ENCODE measurements at regions not wholly inside any gene's neighbourhood (a gene's known extent, or its start where the extent isn't known, plus 50 kb on each side); places are given as distances from the start of the nearest gene placed in this dataset.
A peak's percentile ranks its signal among the peaks of the same experiment; 100 is the strongest.
"Not testable (repeated sequence)": the region's sequence is repeated elsewhere in the genome, so short reads cannot be mapped to it uniquely, and the experiment has no call there.

DNA sequence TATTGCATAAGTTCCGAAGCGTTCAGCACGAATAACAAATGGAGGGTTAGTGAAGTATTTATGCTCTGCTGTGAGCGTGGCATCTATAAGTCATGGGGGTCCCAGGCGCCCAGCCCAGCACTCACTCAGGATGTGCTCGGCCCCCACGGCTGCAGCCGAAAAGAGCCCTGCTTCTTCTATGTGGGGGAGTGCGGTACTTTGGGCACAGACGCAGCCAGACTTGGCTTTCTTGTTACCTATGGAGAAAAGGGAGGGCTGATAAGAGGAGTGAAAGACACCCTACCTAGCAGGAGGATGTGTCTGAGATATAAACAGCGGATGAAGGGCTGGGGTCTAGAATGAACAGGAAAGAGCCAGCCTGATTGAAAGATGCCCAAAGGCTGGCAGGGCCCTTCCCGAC is 51.4 kb downstream of the MRPL36 start:
- no peak for DNase-seq

DNA sequence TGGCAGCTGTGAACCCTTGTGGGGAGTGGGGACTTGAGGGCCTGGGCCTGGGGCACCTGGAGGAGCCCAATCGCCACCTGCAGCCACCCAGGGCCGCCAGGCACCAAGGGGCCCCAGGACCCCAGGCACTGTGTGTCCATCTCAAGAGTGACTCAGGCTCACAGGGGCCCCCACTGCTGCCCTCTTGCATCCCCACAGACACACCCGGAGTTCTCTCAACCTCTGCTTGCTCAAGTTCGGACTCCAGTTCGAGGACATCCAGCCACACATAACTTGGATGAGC is 51.9 kb downstream of the MRPL36 start:
- no peak for DNase-seq

GRCh38 chr5:1747079-1747802 is 52.4 kb downstream of the MRPL36 start:
- no peak for DNase-seq

GRCh38 chr5:1746371-1747078 is 53.1 kb downstream of the MRPL36 start:
- no peak for DNase-seq

DNA sequence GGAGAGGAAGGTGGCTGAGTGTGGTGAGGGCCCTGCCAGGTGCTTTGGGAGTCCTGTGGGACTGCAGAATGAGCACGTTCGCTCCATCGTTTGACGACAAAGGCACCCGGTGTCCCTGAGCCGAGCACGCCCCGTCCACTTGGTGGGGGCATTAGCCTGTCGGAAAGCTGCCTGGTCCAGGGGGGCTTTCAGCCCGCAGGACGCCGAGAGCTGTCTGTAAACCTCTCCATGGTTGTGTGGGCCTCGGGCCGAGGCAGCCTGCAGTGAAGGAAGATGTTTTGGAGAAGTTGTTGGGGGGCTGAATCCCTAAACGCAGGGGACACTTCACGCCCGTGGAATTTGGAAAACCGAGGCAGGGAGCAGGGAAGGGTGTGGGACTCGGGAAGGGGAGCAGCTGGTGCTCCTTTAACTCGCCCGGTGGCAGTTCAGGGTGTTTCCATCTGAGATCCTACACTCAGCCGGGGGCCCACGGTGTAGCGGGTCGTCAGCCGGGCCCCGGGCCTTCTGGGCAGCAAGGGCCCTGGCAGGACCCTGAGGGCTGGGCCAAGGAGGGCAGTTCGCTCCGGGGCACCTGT is 53.8 kb downstream of the MRPL36 start:
- DNase-seq = no peak

- no peak for DNase-seq
Observed at GRCh38 chr5:1745123-1745795, 54.4 kb downstream of the MRPL36 start.

- DNase-seq = no peak
Observed at GRCh38 chr5:1744393-1745122, 55.1 kb downstream of the MRPL36 start.

DNA sequence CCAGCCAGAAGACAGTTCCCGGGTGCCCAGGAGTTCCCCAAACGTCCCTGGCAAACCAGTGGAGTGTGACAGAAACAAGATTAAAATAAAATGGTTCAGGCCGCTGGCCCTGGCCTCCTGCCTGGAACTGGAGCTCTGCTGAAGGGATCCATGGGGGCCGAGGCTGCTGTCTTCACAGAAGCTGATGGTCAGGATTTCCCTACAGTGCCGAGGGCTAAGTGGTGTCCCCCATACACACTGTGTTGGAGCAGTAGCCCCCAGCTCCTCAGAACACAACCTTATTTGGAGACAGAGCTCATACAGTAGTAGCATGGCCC is 55.9 kb downstream of the MRPL36 start:
- DNase-seq = no peak

DNA sequence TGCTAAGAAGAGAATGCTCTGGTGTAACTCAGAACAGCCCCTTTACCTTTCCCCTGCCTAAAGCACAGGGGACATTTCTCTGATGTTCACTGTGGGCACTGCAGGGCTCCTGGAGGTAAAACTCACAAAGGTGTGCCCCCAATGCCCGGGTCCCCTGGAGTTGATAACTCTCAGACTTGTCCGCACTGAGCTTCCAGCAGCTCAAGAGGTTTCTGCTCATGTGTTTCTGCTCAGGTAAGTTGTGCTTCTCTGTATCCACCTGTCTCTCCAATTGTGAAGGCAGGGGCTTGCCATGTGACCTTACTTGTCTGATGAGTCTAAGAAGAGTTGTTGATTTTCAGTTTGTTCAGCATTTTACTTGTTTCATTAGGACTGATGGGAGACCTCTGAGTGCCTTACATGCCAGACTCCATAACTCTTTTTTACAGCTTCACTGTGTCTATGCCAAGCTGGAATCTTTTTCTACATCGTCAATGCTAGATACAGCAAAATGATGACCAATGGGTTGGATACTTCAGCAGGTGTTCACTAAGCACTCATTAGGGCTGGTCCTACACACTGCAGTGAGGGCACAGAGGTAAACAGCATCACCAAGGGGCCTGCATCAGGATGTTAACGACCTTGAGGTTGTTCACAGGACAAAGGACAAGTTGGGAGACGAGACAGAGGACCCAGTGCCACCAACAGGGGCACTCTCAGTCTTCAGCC is 56.4 kb downstream of the MRPL36 start:
- DNase-seq = no peak

GRCh38 chr5:1737790-1738405 is 61.7 kb downstream of the MRPL36 start:
- DNase-seq = peak; percentile 18

DNA sequence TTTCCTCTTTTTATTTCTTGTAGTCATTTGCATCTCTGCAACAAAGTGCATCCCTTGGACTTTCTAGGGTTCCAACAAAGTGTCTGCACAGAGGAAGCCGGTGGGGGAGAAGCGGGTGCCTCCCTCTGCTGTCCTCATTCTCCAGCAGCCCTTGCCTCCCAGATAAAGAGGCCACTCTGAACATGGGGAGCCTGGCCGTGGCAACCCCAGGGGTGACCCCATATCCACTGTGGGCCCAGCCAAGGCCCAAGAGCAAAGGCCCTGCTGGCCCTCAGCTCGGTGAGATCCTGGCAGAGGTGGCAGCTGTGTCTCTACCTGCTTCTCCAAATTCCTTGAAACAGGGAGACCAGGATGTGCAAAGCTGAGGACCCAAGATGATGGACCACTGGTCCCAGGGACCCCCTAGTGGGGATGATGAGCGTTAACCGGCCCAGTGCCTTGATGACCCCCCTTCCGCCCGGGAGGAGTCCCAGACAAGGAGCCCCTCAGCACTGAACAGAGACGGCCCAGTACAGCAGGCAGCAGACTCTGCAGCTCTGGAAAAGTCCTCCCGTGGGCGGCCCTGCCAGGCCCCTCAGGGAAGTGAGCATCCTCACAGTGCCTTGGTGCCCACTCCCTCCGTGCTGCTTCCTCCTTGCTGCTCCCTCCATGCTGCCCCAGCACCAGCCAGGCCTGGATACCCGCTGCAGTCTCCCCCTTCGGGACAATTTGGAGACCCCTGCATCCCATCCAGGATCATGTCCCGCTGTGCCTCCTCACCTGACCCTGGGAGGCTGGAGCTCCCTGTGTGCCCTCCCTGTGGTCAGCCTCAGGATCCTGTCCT is 62.5 kb downstream of the MRPL36 start:
- DNase-seq = no peak

- DNase-seq = no peak
Observed at GRCh38 chr5:1736065-1736464, 63.6 kb downstream of the MRPL36 start.

- no peak for DNase-seq
Observed at GRCh38 chr5:1735320-1735970, 64.2 kb downstream of the MRPL36 start.

DNA sequence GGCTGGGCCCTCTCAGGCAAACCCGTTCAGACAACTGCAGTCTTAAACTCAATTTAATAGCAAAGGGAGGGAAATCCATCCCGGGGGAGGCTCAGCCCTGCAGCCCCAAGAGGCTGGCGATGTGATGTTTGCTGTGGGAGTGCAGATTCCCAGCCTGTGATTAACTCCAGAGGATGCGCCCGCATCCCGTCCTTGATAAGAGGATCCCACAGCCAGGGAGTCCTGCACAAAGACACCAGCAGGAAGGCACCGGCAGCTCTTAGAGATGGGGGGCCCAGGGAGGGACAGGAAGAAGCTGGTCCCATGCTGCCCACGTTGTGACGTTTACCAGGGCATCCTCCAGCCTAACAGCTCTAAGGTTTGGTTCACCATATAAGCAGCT is 64.7 kb downstream of the MRPL36 start:
- DNase-seq = no peak

- no peak for DNase-seq
Observed at GRCh38 chr5:1734271-1734907, 65.2 kb downstream of the MRPL36 start.

DNA sequence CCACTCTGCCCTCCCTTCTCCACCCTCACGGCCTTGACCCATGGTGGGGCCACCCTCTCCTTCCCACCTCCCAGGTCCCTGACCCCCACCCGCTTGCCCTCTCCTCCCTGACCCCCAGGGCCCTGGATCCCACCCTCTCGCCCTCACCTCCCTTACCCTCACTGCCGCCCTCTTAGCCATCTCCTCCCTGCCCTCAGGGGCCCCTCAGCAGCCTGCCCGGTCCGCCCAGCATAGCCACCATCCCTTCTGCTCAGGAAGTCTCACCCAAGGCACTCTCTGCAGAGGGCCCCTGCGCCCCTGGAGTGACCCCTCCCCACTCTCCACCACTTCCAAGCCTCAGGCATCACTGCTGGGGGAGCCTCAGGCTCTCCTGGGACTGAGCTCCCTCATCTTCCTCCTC is 66.3 kb downstream of the MRPL36 start:
- DNase-seq = no peak

DNA sequence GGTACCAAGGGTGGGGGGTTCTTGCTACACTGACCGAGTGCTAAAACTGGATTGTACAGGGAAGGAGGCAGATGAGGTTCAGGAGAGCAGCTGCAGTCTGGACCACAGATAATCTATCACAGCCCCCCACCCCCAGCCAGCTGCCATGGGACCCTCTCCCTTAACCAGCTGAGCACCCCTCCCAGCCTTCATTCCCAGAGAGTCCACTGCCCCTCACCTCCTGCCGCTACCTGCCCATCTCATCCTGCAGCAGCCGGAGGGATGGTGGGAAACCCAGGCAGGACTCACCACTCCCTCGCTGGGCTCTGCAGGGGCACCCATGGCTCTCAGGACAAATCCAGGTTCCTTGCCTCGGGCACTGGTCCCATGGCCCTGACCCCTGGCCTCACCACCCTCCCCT is 66.7 kb downstream of the MRPL36 start:
- DNase-seq = no peak

GRCh38 chr5:1732238-1732941 is 67.2 kb downstream of the MRPL36 start:
- no peak for DNase-seq

DNA sequence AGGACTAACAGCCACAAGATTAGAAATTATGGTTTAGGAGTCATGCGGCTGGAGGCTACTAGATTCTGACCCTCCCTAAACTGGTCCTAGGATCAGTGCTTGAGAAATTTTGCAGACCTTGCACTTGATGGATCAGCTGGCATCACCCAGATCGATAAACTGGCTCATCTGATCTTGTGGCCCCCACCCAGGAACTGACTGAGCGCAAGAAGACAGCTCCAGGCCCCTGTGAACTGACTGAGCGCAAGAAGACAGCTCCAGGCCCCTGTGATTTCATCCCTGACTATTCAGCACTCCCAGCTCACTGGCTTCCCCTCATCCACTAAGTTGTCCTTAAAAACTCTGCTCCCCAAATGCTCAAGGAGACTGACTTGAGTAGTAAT is 67.8 kb downstream of the MRPL36 start:
- DNase-seq = not testable (repeated sequence)
